ENCODE measurements at regions not wholly inside any gene's neighbourhood (a gene's known extent, or its start where the extent isn't known, plus 50 kb on each side); places are given as distances from the start of the nearest gene placed in this dataset.

- Histone ChIP-seq H4K20me1 (ENCODE audit: control insufficient read depth, insufficient read depth) (no peaks in the 10 kb centered on the region), H3K9ac (ENCODE audit: control insufficient read depth, insufficient read depth, low read length) (no peak overlapping the region), H2AFZ (ENCODE audit: control insufficient read depth, low read depth, low read length) (no peak overlapping the region), H3K27ac (ENCODE audit: control insufficient read depth, insufficient read depth) (no peak overlapping the region), H3K4me3 (no peak overlapping the region), H3K27me3 (replicated peaks in 1 of 2; ENCODE audit: control insufficient read depth in 2 of 2, insufficient read depth in 2 of 2, low read length in 1 of 2) (no peaks in the 10 kb centered on the region), H3K36me3 (ENCODE audit: control insufficient read depth in 2 of 2, insufficient read depth in 2 of 2, low read length in 1 of 2) (no peaks in the 10 kb centered on the region), H3K79me2 (ENCODE audit: control insufficient read depth, insufficient read depth, low read length) (no peaks in the 10 kb centered on the region), H3K4me1 (ENCODE audit: control insufficient read depth, insufficient read depth, low read length) (no peaks in the 10 kb centered on the region), H3K9me3 (replicated peaks; ENCODE audit: control insufficient read depth, insufficient read depth, low read length) (no peaks in the 10 kb centered on the region), H3K4me2 (ENCODE audit: control insufficient read depth, insufficient read depth) (no peak overlapping the region)
- intact Hi-C loops (cut with micrococcal nuclease; ENCODE audit: unreplicated experiment) (no loop called here), in situ Hi-C loops (cut with MboI) (no loop called here)
- no TSS peak for BruUV-seq (replicated peaks)
- ChIA-PET CTCF (no interaction called here), RAD21 (ENCODE audit: unreplicated experiment) (no interaction called here), SMC1A (ENCODE audit: uncharacterized antibody, unreplicated experiment) (no interaction called here), POLR2A (no interaction called here)
- no peak for ATAC-seq
- FAIRE-seq, result no peak
- WGBS (ENCODE audit: insufficient coverage, insufficient replicate concordance, low lambda C conversion rate, missing lambda C conversion rate), result 33% methylated on average over 5 of the region's 5 CpGs
- DNase-seq (ENCODE audit: low read depth, low spot score), result no peak
- no peak for TF ChIP-seq BCL11A (IDR thresholded peaks at IDR 0.05; ENCODE audit: low read depth, low read length)
- no peak for TF ChIP-seq RUNX3 (IDR thresholded peaks at IDR 0.05; ENCODE audit: low read length)
- TF ChIP-seq ZBTB4 (CRISPR knock-in tag; IDR thresholded peaks at IDR 0.05), result no peak
- TF ChIP-seq KAT2A (conservative IDR thresholded peaks at IDR 0.05; ENCODE audit: control insufficient read depth, low read depth, low read length), result no peak
- no peak for TF ChIP-seq EP300 (IDR thresholded peaks at IDR 0.05; ENCODE audit: borderline replicate concordance in 1 of 2, control insufficient read depth in 1 of 2, low read depth in 2 of 2, low read length in 2 of 2)
- no peak for TF ChIP-seq SP1 (IDR thresholded peaks at IDR 0.05; ENCODE audit: low read depth, low read length)
- no peak for TF ChIP-seq RELA (IDR thresholded peaks at IDR 0.05; ENCODE audit: borderline replicate concordance, partially characterized antibody)
- no peak for TF ChIP-seq ZNF687 (IDR thresholded peaks at IDR 0.05)
- no peak for TF ChIP-seq HCFC1 (IDR thresholded peaks at IDR 0.05; ENCODE audit: low read length)
- TF ChIP-seq STAT3 (IDR thresholded peaks at IDR 0.05; ENCODE audit: low read depth, low read length), result no peak
- TF ChIP-seq ZBTB11 (CRISPR knock-in tag; IDR thresholded peaks at IDR 0.05), result no peak
- no peak for TF ChIP-seq ZNF622 (IDR thresholded peaks at IDR 0.05)
These were observed 83.8 kb upstream of the ATP10B start for GRCh38 chr5:160935776-160936175.

Data from GM12878 (cell line).